Adrenal gland (tissue), 9 donors: ENCODE measurements at regions not wholly inside any gene's neighbourhood (a gene's known extent, or its start where the extent isn't known, plus 50 kb on each side); places are given as distances from the start of the nearest gene placed in this dataset.
"Not testable (repeated sequence)": the region's sequence is repeated elsewhere in the genome, so short reads cannot be mapped to it uniquely, and the experiment has no call there.

Experiments
- DNase-seq, 7 donors: peaks; one replicate each; pipeline ENCODE4 v3.0.0-alpha.2; 2019 to 2020
- H3K27ac ChIP-seq, 5 donors: fragments of 200-600 bp; sonication (generic) in 4 of 5; 1 replicate in 3 of 5; 2 replicates in 2 of 5; pipeline versions ENCODE4 v1.5.1 to v1.8.0; 2016 to 2020; ENCODE audit warnings: mild to moderate bottlenecking in 1 of 5
- H3K27me3 ChIP-seq: fragments of 200-600 bp; 2 replicates; pipeline ENCODE4 v1.8.0; 2021
- H3K36me3 ChIP-seq, 2 donors: fragments of 200-600 bp; replicated peaks in 1 of 2; 1 replicate in 1 of 2; 2 replicates in 1 of 2; pipeline versions ENCODE4 v1.5.1 to v1.8.0; 2018 to 2022
- H3K4me1 ChIP-seq, 2 donors: fragments of 200-600 bp; replicated peaks in 1 of 2; 1 replicate in 1 of 2; 2 replicates in 1 of 2; pipeline versions ENCODE4 v1.5.1 to v1.8.0; 2018 to 2021
- H3K4me3 ChIP-seq, 4 donors: fragments of 200-600 bp; sonication (generic) in 3 of 4; one replicate each; pipeline ENCODE4 v1.5.1; 2016 to 2018
- H3K9me3 ChIP-seq, 3 donors: fragments of 200-600 bp; sonication (generic) in 1 of 3; replicated peaks in 1 of 3; 1 replicate in 2 of 3; 2 replicates in 1 of 3; pipeline versions ENCODE4 v1.5.1 to v1.8.0; 2016 to 2021
- POLR2A ChIP-seq, 2 donors: fragments of 450-650 bp; IDR thresholded peaks; one replicate each; pipeline ENCODE4 v1.6.1; 2017; ENCODE audit warnings: antibody characterized with exemption in 2 of 2, mild to moderate bottlenecking in 2 of 2, moderate library complexity in 1 of 2
- WGBS, 4 donors: extraction: QIAGEN DNeasy Blood & Tissue Kit in 2 of 4; methylation state at CpG; one replicate each; pipeline versions ENCODE4 v1.1.5 to v1.1.7; 2013 to 2017; 5-methylcytosine and 5-hydroxymethylcytosine counted together
- intact Hi-C, 2 donors: fragments of 100-400 bp; cut with DNase I; formaldehyde crosslinking; loops; one replicate each; pipeline versions ENCODE4 v1.14.1 to v1.15.0; 2022 to 2023
- TF ChIP-seq, protein P1 (sequence below), 6 experiments: fragments of 450-650 bp in 4 of 6; fragments of 200-600 bp in 2 of 6; sonication (generic) in 1 of 6; IDR thresholded peaks; 1 replicate in 5 of 6; 2 replicates in 1 of 6; pipeline versions ENCODE4 v1.5.1 to v1.8.0; 2016 to 2021; ENCODE audit warnings: antibody characterized with exemption in 6 of 6, mild to moderate bottlenecking in 2 of 6, moderate library complexity in 1 of 6
- donor health status: healthy with polysubstance abuse.
- donor health status: Bipolar disorder and iron deficiency.
- donor health status: DM: yes; HTN: yes; CAD: no.
- donor health status: DM: no; HTN: no; CAD: no.
- donor health status: DM: no; HTN: no; CAD: no.

DNA sequence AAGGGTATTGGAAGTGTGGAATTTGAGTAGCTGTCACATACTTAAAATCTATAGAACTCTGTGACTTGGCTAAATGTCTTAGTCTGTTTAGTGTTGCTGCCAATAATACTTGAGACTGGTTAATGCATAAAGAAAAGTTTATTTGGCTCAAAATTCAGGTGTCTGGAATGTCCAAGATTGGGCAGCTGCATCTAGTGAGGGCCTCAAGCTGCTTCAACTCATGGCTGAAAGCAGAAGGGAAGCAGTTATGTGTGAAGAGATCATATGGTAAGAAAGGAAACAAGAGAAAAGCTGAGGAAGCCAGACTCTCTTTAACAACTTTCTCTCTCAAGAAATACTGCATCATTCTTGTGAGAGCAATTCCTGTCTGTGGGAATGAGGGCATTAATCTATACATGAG, 1043.3 kb upstream of the CDH6 start:
- no peaks in the 10 kb centered on the region for H3K36me3 ChIP-seq
- TF ChIP-seq, protein P1, sequence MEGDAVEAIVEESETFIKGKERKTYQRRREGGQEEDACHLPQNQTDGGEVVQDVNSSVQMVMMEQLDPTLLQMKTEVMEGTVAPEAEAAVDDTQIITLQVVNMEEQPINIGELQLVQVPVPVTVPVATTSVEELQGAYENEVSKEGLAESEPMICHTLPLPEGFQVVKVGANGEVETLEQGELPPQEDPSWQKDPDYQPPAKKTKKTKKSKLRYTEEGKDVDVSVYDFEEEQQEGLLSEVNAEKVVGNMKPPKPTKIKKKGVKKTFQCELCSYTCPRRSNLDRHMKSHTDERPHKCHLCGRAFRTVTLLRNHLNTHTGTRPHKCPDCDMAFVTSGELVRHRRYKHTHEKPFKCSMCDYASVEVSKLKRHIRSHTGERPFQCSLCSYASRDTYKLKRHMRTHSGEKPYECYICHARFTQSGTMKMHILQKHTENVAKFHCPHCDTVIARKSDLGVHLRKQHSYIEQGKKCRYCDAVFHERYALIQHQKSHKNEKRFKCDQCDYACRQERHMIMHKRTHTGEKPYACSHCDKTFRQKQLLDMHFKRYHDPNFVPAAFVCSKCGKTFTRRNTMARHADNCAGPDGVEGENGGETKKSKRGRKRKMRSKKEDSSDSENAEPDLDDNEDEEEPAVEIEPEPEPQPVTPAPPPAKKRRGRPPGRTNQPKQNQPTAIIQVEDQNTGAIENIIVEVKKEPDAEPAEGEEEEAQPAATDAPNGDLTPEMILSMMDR (IDR thresholded peaks at IDR 0.05), result no peak

GRCh38 chr5:30149526-30149925, 1044.0 kb upstream of the CDH6 start:
- intact Hi-C loops, result no loop called here
- Histone ChIP-seq H3K9me3 (no peaks in the 10 kb centered on the region), H3K27ac (no peak overlapping the region), H3K27me3 (no peaks in the 10 kb centered on the region), H3K36me3 (no peaks in the 10 kb centered on the region), H3K4me1 (no peaks in the 10 kb centered on the region), H3K4me3 (no peak overlapping the region)
- DNase-seq, result no peak
- no peak for TF ChIP-seq POLR2A (IDR thresholded peaks at IDR 0.05)
- TF ChIP-seq, protein P1 (IDR thresholded peaks at IDR 0.05), result no peak

More for the DNA sequence above, 1043.3 kb upstream of the CDH6 start:
- Histone ChIP-seq H3K27ac (no peak overlapping the region), H3K4me3 (no peak overlapping the region), H3K4me1 (no peaks in the 10 kb centered on the region), H3K27me3 (no peaks in the 10 kb centered on the region), H3K9me3 (no peaks in the 10 kb centered on the region)
- intact Hi-C loops, result no loop called here
- no peak for DNase-seq

DNA sequence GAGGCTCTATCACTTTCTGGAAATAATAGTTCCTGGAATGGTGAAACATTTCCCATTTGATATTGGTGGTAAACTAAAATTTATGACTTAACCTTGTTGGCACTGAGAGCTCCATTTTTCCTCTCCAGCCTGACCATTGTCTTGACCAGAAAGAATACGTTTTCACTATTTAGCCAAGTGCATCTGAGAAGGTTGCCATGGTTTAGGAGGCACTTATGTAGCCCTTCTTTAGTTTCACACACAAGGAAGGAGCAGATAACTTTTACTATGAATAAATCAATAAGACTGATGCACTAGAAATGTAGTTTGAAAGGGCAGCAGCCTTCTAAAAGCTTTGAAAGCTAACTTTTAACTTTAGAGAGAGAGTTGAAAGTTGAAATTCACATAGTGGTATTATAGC, 1045.5 kb upstream of the CDH6 start:
- no peaks in the 10 kb centered on the region for H3K4me1 ChIP-seq
- H3K27ac ChIP-seq, result no peak overlapping the region
- intact Hi-C loops, result no loop called here
- 32 to 43% (median 34%) methylated on average over 1 of the region's 1 CpG for WGBS, 4 donors
- H3K27me3 ChIP-seq, result no peaks in the 10 kb centered on the region
- no peaks in the 10 kb centered on the region for H3K36me3 ChIP-seq
- no peaks in the 10 kb centered on the region for H3K9me3 ChIP-seq
- TF ChIP-seq, protein P1 (IDR thresholded peaks at IDR 0.05), result no peak
- no peak for TF ChIP-seq POLR2A (IDR thresholded peaks at IDR 0.05)
- H3K4me3 ChIP-seq, result no peak overlapping the region
- no peak for DNase-seq

- H3K36me3 ChIP-seq, intact Hi-C loops, H3K4me1 ChIP-seq, H3K27ac ChIP-seq, H3K4me3 ChIP-seq, H3K9me3 ChIP-seq, DNase-seq, H3K27me3 ChIP-seq: not testable (repeated sequence)
- WGBS, 4 donors, result 65 to 80% (median 67%) methylated on average over 4 of the region's 4 CpGs
Measured at GRCh38 chr5:30144059-30144458, 1049.4 kb upstream of the CDH6 start.

- Histone ChIP-seq H3K27me3 (no peaks in the 10 kb centered on the region), H3K4me1 (no peaks in the 10 kb centered on the region), H3K9me3 (no peaks in the 10 kb centered on the region), H3K27ac (no peak overlapping the region), H3K36me3 (no peaks in the 10 kb centered on the region), H3K4me3 (no peak overlapping the region)
- no peak for DNase-seq
- 68 to 79% (median 77%) methylated on average over 4 of the region's 4 CpGs for WGBS, 4 donors
- intact Hi-C loops, result no loop called here
- no peak for TF ChIP-seq POLR2A (IDR thresholded peaks at IDR 0.05)
- TF ChIP-seq, protein P1 (IDR thresholded peaks at IDR 0.05), result no peak
Measured at GRCh38 chr5:30142432-30142831, 1051.1 kb upstream of the CDH6 start.
